Gastrocnemius medialis (tissue), 4 donors: ENCODE measurements at regions not wholly inside any gene's neighbourhood (a gene's known extent, or its start where the extent isn't known, plus 50 kb on each side); places are given as distances from the start of the nearest gene placed in this dataset.

ENCODE experiments used
- CTCF ChIP-seq, 5 experiments: fragments of 450-650 bp in 3 of 5; fragments of 200-600 bp in 2 of 5; sonication (generic) in 2 of 5; IDR thresholded peaks in 4 of 5; conservative IDR thresholded peaks in 1 of 5; 1 replicate in 4 of 5; 2 replicates in 1 of 5; pipeline ENCODE4 v1.5.1; 2016 to 2019; ENCODE audit warnings: antibody characterized with exemption in 5 of 5, mild to moderate bottlenecking in 3 of 5, moderate library complexity in 3 of 5
- POLR2A ChIP-seq, 2 donors: fragments of 450-650 bp; IDR thresholded peaks; one replicate each; pipeline ENCODE4 v1.6.1; 2017; ENCODE audit warnings: antibody characterized with exemption in 2 of 2, mild to moderate bottlenecking in 2 of 2, moderate library complexity in 2 of 2

- TF ChIP-seq CTCF (IDR thresholded peaks at IDR 0.05 in 4 of 5, conservative IDR thresholded peaks at IDR 0.05 in 1 of 5) (no peak), POLR2A (IDR thresholded peaks at IDR 0.05) (no peak)
Measured at GRCh38 chr15:47872208-47872607, 154.9 kb downstream of the SEMA6D start.
